Colonic mucosa (tissue), 4 donors: ENCODE measurements at regions not wholly inside any gene's neighbourhood (a gene's known extent, or its start where the extent isn't known, plus 50 kb on each side); places are given as distances from the start of the nearest gene placed in this dataset.

Source experiments
- DNase-seq: peaks from one replicate; pipeline ENCODE4 v3.0.0-alpha.2; 2020
- H3K27ac ChIP-seq: fragments of 200-600 bp; one replicate; pipeline ENCODE4 v1.8.0; 2021
- H3K27me3 ChIP-seq: fragments of 200-600 bp; one replicate; pipeline ENCODE4 v1.8.0; 2021
- H3K36me3 ChIP-seq: fragments of 200-600 bp; one replicate; pipeline ENCODE4 v1.8.0; 2021
- H3K4me1 ChIP-seq: fragments of 200-600 bp; one replicate; pipeline ENCODE4 v1.8.0; 2021; ENCODE audit warnings: mild to moderate bottlenecking
- H3K4me3 ChIP-seq: fragments of 200-600 bp; one replicate; pipeline ENCODE4 v1.8.0; 2021
- H3K9ac ChIP-seq, 2 donors: one replicate each; pipeline ENCODE4 v1.7.0; 2013; ENCODE audit warnings: control low read depth in 2 of 2, low read depth in 2 of 2, low read length in 2 of 2
- H3K9me3 ChIP-seq: fragments of 200-600 bp; one replicate; pipeline ENCODE4 v1.8.0; 2021
- intact Hi-C: fragments of 100-400 bp; cut with DNase I; formaldehyde crosslinking; loops from one replicate; pipeline ENCODE4 v1.14.1; 2022
- TF ChIP-seq, protein P1 (sequence below): fragments of 200-600 bp; IDR thresholded peaks from one replicate; pipeline ENCODE4 v1.8.0; 2022; ENCODE audit warnings: antibody characterized with exemption, mild to moderate bottlenecking
- donor health status: healthy.
- donor health status: DM: no; HTN: no; CAD: no.
- donor health status: DM: no; HTN: no; CAD: no.

DNA sequence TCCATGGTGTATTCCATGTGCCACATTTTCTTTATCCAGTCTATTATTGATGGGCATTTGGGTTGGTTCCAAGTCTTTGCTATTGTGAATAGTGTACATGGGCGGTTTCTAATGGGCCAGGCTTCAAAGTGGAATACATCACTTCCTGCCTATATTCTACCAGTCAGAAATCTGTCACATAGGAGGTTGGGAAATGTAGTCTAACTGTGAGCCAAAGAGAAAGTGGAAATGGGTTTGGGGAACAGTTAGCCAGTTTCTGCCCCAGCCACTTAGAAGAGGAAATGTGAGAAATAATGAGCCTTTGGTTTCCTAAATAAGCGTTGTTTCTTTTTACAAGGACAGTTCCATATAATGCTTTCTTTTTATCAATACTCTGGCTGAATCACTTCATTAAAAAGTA, 85.1 kb upstream of the AP1S2 start:
- TF ChIP-seq, protein P1, sequence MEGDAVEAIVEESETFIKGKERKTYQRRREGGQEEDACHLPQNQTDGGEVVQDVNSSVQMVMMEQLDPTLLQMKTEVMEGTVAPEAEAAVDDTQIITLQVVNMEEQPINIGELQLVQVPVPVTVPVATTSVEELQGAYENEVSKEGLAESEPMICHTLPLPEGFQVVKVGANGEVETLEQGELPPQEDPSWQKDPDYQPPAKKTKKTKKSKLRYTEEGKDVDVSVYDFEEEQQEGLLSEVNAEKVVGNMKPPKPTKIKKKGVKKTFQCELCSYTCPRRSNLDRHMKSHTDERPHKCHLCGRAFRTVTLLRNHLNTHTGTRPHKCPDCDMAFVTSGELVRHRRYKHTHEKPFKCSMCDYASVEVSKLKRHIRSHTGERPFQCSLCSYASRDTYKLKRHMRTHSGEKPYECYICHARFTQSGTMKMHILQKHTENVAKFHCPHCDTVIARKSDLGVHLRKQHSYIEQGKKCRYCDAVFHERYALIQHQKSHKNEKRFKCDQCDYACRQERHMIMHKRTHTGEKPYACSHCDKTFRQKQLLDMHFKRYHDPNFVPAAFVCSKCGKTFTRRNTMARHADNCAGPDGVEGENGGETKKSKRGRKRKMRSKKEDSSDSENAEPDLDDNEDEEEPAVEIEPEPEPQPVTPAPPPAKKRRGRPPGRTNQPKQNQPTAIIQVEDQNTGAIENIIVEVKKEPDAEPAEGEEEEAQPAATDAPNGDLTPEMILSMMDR: no peak
- Histone ChIP-seq H3K27me3 (no peaks in the 10 kb centered on the region), H3K4me3 (no peak overlapping the region), H3K27ac (no peak overlapping the region), H3K4me1 (no peaks in the 10 kb centered on the region), H3K9me3 (no peaks in the 10 kb centered on the region), H3K9ac (no peak overlapping the region), H3K36me3 (no peaks in the 10 kb centered on the region)
- intact Hi-C loops: no loop called here
- DNase-seq: no peak

DNA sequence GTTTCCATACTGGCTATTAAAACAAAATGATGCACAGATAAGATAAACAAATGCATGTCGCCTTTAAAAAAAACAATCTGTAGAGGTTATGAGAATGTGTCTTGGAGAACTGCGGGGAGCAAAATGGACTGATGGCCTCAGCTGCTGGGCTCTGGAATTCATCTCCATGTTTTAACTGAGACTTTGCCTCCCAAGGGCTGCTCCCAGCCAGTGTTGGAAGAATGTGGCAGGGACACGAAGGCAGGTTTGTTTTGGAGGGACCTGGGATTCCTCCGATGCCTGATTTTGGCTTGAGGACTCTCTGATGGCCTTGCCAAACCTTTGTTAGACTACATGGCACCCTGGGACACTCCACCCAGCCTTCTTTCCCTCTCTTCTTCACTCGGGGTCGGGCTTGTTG, 83.5 kb upstream of the AP1S2 start:
- H3K9ac ChIP-seq: no peak overlapping the region
- DNase-seq: no peak
- intact Hi-C loops: no loop called here
- no peaks in the 10 kb centered on the region for H3K9me3 ChIP-seq
- no peak overlapping the region for H3K27ac ChIP-seq
- no peaks in the 10 kb centered on the region for H3K27me3 ChIP-seq
- no peak overlapping the region for H3K4me3 ChIP-seq
- TF ChIP-seq, protein P1: no peak
- no peaks in the 10 kb centered on the region for H3K4me1 ChIP-seq
- H3K36me3 ChIP-seq: no peaks in the 10 kb centered on the region

DNA sequence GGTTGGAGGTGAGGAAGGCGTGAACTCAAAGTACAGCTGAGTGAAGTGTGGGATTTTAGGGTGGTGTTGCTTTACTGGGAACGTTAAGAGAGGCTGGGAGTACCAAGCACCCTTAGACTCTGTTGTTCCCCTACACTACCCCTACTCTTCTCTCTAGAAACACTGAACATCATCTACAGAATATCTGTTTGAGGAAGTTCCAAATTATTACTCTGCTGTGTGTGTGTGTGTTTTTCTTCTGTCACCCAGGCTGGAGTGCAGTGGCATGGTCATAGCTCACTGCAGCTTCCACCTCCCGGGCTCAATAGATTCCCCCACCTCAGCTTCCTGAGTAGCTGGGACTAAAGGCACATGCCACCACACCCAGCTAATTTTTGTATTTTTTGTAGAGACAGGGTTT, 76.7 kb upstream of the AP1S2 start:
- no peaks in the 10 kb centered on the region for H3K36me3 ChIP-seq
- H3K27me3 ChIP-seq: no peaks in the 10 kb centered on the region
- H3K4me3 ChIP-seq: no peak overlapping the region
- TF ChIP-seq, protein P1: no peak
- H3K27ac ChIP-seq: no peak overlapping the region
- H3K9ac ChIP-seq: no peak overlapping the region
- no peaks in the 10 kb centered on the region for H3K4me1 ChIP-seq
- no peak for DNase-seq
- intact Hi-C loops: no loop called here
- no peaks in the 10 kb centered on the region for H3K9me3 ChIP-seq

DNA sequence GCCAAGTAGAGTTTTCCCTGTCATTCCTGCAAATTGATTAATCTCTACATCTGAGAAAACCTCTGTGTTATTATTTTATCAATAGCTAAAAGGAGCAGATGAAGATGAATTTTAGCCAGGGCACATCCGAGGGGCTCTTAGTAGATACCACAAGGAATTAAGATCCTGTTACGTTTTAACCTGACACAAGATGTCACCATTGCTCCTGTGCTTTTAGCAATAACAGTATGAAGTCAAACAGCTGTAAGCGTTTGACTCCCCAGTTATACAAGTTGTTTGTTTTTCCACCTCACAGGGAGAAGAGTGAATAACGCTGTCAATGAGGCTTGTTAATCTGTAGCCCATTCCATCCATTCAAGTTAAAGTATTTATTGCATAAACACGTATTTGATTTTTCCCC, 76.0 kb upstream of the AP1S2 start:
- DNase-seq: no peak
- intact Hi-C loops: no loop called here
- Histone ChIP-seq H3K27ac (no peak overlapping the region), H3K4me1 (no peaks in the 10 kb centered on the region), H3K9ac (no peak overlapping the region), H3K4me3 (no peak overlapping the region), H3K36me3 (no peaks in the 10 kb centered on the region), H3K27me3 (no peaks in the 10 kb centered on the region), H3K9me3 (no peaks in the 10 kb centered on the region)
- TF ChIP-seq, protein P1: no peak

DNA sequence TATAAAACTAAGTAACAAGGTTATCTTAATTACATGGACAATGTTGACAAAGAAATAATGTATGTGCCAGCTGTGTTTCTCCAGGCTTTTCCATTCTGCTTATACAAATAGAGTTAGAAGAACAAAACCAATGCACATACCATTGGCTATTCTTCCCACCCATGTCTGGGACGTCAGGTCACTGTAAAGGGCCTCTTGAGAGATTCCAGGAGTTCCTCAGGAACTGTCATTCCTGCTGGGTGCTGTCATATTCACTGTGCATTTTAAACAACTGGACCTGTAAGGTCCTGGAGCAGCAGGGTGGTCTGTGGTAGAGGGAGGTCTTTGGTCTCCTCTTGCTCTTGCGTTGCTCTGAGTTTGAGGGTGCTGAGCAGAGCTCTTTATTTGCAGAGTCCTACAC, 74.6 kb upstream of the AP1S2 start:
- no peak for DNase-seq
- Histone ChIP-seq H3K9ac (no peak overlapping the region), H3K27ac (no peak overlapping the region), H3K27me3 (no peaks in the 10 kb centered on the region), H3K9me3 (no peaks in the 10 kb centered on the region), H3K36me3 (no peaks in the 10 kb centered on the region), H3K4me1 (no peaks in the 10 kb centered on the region), H3K4me3 (no peak overlapping the region)
- TF ChIP-seq, protein P1: no peak
- intact Hi-C loops: no loop called here

DNA sequence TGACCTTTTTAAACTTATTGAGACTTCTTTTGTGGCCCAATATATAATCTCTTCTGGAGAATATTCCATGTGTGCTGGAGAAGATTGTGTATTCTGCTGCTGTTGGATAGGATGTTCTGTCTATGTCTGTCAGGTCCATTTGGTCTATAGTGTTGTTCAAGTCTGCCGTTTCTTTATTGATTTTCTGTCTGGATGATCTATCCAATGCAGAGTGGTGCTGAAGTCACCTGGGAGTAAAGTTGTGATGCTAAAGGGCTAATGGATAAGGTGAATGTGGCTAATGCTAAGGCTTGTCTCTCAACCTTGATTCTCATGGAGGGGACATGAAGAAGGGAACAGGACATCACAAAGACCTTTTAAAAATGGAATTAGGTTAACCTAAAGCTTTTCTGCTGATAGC, 72.0 kb upstream of the AP1S2 start:
- no peaks in the 10 kb centered on the region for H3K4me1 ChIP-seq
- TF ChIP-seq, protein P1: no peak
- H3K4me3 ChIP-seq: no peak overlapping the region
- no peaks in the 10 kb centered on the region for H3K27me3 ChIP-seq
- no peak overlapping the region for H3K27ac ChIP-seq
- H3K9me3 ChIP-seq: no peaks in the 10 kb centered on the region
- DNase-seq: no peak
- H3K36me3 ChIP-seq: no peaks in the 10 kb centered on the region
- intact Hi-C loops: no loop called here
- no peak overlapping the region for H3K9ac ChIP-seq
